Activated B cell treated with CpG ODN at 0.5 μM for 24 hours (primary cell): ENCODE measurements at regions not wholly inside any gene's neighbourhood (a gene's known extent, or its start where the extent isn't known, plus 50 kb on each side); places are given as distances from the start of the nearest gene placed in this dataset.
"Not testable (repeated sequence)": the region's sequence is repeated elsewhere in the genome, so short reads cannot be mapped to it uniquely, and the experiment has no call there.

Experiments
- ATAC-seq: fragments of 200-7000 bp; cut with Tn5 transposase; one replicate; pipeline ENCODE4 v1.10.0; 2021; ENCODE audit warnings: low read depth, mild to moderate bottlenecking, moderate library complexity
- CTCF ChIA-PET: fragments of 350-600 bp; sonication (Branson Sonifier 250); formaldehyde crosslinking; loops from one replicate; lab custom pipeline; 2021; ENCODE audit warnings: antibody characterized with exemption; lab: Charles Lee
- POLR2A ChIA-PET: fragments of 350-600 bp; sonication (Branson Sonifier 250); formaldehyde crosslinking; loops from one replicate; lab custom pipeline; 2021; ENCODE audit warnings: antibody characterized with exemption; lab: Charles Lee
- DNase-seq: peaks from one replicate; pipeline ENCODE4 v3.0.0; 2022
- H3K27ac Mint-ChIP-seq: one replicate; pipeline ENCODE4 v1.8.0; 2020; ENCODE audit warnings: mixed read lengths
- H3K27me3 Mint-ChIP-seq: one replicate; pipeline ENCODE4 v1.8.0; 2021; ENCODE audit warnings: mixed read lengths
- H3K36me3 Mint-ChIP-seq: one replicate; pipeline ENCODE4 v1.8.0; 2021; ENCODE audit warnings: low read depth, mixed read lengths
- H3K4me1 Mint-ChIP-seq: one replicate; pipeline ENCODE4 v1.8.0; 2021; ENCODE audit warnings: mixed read lengths
- H3K4me3 Mint-ChIP-seq: one replicate; pipeline ENCODE4 v1.8.0; 2020; ENCODE audit warnings: mild to moderate bottlenecking, mixed read lengths
- H3K9me3 Mint-ChIP-seq: one replicate; pipeline ENCODE4 v1.8.0; 2020; ENCODE audit warnings: mixed read lengths
- CTCF ChIP-seq: fragments of 200-600 bp; IDR thresholded peaks from one replicate; pipeline ENCODE4 v1.8.0; 2022; ENCODE audit warnings: antibody characterized with exemption, mild to moderate bottlenecking
- intact Hi-C: fragments of 100-400 bp; cut with micrococcal nuclease; formaldehyde crosslinking; loops from one replicate; pipeline ENCODE4 v1.15.1; 2024

DNA sequence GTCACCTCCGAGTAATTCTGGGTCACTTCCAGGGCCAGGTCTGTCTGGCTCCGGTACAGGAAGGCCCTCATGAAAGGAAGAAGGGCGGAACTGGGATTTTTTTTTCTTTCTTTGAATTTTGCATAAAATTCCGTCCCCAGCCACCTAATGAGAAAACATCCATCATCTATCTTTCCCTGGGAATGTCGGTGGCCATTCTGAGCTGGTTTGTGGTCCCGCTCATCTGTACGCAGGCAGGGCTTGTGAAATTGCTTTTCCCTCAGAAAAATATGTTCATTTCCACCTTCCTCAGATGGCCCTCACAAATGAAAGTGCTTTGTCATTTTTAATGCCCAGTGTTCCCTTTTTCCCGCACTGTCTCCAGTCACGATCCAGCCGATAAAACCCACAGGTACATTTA, 353.0 kb upstream of the ZFHX3 start:
- Mint-ChIP-seq H3K9me3 (no peaks in the 10 kb centered on the region), H3K4me3 (no peak overlapping the region), H3K4me1 (no peaks in the 10 kb centered on the region), H3K27ac (no peak overlapping the region), H3K36me3 (no peaks in the 10 kb centered on the region), H3K27me3 (no peaks in the 10 kb centered on the region)
- POLR2A ChIA-PET: interaction anchor here (0.6 kb wide), 1 partner anchor 1501 kb away, joined by 3 read pairs; no protein-coding TSS in a partner anchor
- no peak for TF ChIP-seq CTCF
- no peak for DNase-seq
- ATAC-seq: no peak
- intact Hi-C loops: no loop called here
- CTCF ChIA-PET: no interaction called here

DNA sequence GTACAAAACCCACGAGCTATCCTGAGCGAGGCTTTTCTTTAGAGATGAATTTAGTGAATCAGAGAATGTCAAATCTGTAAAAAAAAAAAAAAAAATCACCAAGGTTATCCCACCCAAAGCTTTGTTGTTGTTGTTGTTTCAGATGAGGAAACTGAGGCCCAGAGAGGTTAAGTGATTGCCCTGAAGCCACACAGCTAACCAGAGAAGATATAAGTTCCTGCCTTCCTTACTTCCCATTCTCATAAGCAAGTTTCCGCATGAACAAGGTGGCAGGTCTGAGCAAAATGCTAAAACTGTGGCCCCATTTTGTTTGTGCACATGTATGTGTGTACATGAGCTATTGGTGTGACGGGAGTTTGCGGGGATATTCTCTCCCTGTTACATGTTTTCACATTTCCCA, 352.1 kb upstream of the ZFHX3 start:
- ATAC-seq (no peak), DNase-seq (no peak)
- Mint-ChIP-seq H3K4me1 (no peaks in the 10 kb centered on the region), H3K27ac (no peak overlapping the region), H3K4me3 (no peak overlapping the region), H3K27me3 (no peaks in the 10 kb centered on the region), H3K9me3 (no peaks in the 10 kb centered on the region), H3K36me3 (no peaks in the 10 kb centered on the region)
- ChIA-PET CTCF (no interaction called here), POLR2A (no interaction called here)
- intact Hi-C loops: no loop called here
- TF ChIP-seq CTCF: no peak

DNA sequence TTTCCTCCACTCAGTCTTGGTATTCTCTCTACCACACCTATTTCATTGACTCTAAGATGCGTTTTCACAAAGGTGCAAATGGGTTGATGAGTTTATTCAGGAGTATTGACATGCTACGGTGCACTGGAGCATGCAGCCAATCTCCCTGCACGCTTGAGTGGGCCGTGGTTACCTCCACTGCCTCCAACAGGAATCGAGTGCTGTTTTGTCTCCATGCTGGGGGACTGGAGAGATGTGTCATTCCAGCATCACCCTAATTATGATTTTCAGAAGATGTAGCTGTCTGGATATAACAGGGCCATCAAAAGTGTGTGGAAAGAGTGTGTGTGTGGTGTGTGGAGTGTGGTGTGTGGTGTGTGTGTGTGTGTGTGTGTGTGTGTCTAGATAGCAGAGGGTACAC, 351.6 kb upstream of the ZFHX3 start:
- no peaks in the 10 kb centered on the region for H3K4me1 Mint-ChIP-seq
- no peaks in the 10 kb centered on the region for H3K36me3 Mint-ChIP-seq
- no peak overlapping the region for H3K4me3 Mint-ChIP-seq
- H3K9me3 Mint-ChIP-seq: no peaks in the 10 kb centered on the region
- intact Hi-C loops: no loop called here
- POLR2A ChIA-PET: no interaction called here
- CTCF ChIA-PET: no interaction called here
- no peak for ATAC-seq
- no peak overlapping the region for H3K27ac Mint-ChIP-seq
- no peaks in the 10 kb centered on the region for H3K27me3 Mint-ChIP-seq
- no peak for DNase-seq
- TF ChIP-seq CTCF: no peak

- POLR2A ChIA-PET: interaction anchor here (0.7 kb wide), 1 partner anchor 654 kb away, joined by 3 read pairs; no protein-coding TSS in a partner anchor
- H3K9me3 Mint-ChIP-seq, CTCF ChIA-PET: not testable (repeated sequence)
Measured at GRCh38 chr16:73398604-73399003, 350.7 kb upstream of the ZFHX3 start.

DNA sequence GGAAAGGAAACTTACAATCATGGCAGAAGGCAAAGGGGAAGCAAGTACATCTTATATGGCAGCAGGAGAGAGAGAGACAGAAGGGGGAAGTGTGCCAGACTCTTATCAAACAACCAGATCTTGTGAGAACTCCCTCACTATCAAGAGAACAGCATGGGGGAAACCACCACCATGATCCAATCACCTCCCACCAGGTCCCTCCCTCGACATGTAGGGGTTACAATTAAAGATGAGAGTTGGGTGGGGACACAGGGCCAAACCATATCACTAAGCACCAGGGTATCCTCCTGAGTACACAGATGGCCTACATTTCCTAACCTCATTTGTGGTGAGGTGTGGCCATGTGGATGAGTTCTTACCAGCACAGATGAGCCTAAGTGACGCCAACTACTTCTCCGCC, 348.6 kb upstream of the ZFHX3 start:
- H3K9me3 Mint-ChIP-seq: no peaks in the 10 kb centered on the region
- no peak for DNase-seq
- H3K4me3 Mint-ChIP-seq: no peak overlapping the region
- no peak for TF ChIP-seq CTCF
- H3K36me3 Mint-ChIP-seq: no peaks in the 10 kb centered on the region
- ChIA-PET POLR2A (no interaction called here), CTCF (no interaction called here)
- peaks cover 3% of the 10 kb centered on the region for H3K27me3 Mint-ChIP-seq
- H3K27ac Mint-ChIP-seq: no peak overlapping the region
- no peaks in the 10 kb centered on the region for H3K4me1 Mint-ChIP-seq
- no peak for ATAC-seq
- intact Hi-C loops: no loop called here

More at GRCh38 chr16:73398604-73399003, 350.7 kb upstream of the ZFHX3 start:
- H3K4me1 Mint-ChIP-seq, intact Hi-C loops, DNase-seq, H3K4me3 Mint-ChIP-seq, H3K27me3 Mint-ChIP-seq, H3K27ac Mint-ChIP-seq, ATAC-seq, H3K36me3 Mint-ChIP-seq: not testable (repeated sequence)

GRCh38 chr16:73390936-73391335, 343.0 kb upstream of the ZFHX3 start:
- Mint-ChIP-seq H3K9me3 (no peaks in the 10 kb centered on the region), H3K4me3 (no peak overlapping the region), H3K27ac (no peak overlapping the region), H3K36me3 (no peaks in the 10 kb centered on the region), H3K27me3 (peaks cover 4% of the 10 kb centered on the region), H3K4me1 (no peaks in the 10 kb centered on the region)
- no peak for TF ChIP-seq CTCF
- ChIA-PET CTCF (no interaction called here), POLR2A (no interaction called here)
- DNase-seq (no peak), ATAC-seq (no peak)
- intact Hi-C loops: no loop called here
